Upper lobe of left lung (tissue), 4 donors: ENCODE measurements at regions not wholly inside any gene's neighbourhood (a gene's known extent, or its start where the extent isn't known, plus 50 kb on each side); places are given as distances from the start of the nearest gene placed in this dataset.

Source experiments
- CTCF ChIP-seq, 6 experiments: fragments of 450-650 bp in 4 of 6; fragments of 200-600 bp in 2 of 6; sonication (generic) in 2 of 6; IDR thresholded peaks; one replicate each; pipeline ENCODE4 v1.5.1; 2016 to 2019; ENCODE audit warnings: antibody characterized with exemption in 6 of 6
- POLR2A ChIP-seq, 4 donors: fragments of 450-650 bp; IDR thresholded peaks; one replicate each; pipeline ENCODE4 v1.5.1; 2016 to 2017; ENCODE audit warnings: antibody characterized with exemption in 4 of 4, mild to moderate bottlenecking in 2 of 4
- POLR2AphosphoS5 ChIP-seq, 2 donors: sonication (generic); formaldehyde crosslinking; IDR thresholded peaks; one replicate each; pipeline ENCODE4 v1.5.1; 2017; ENCODE audit warnings: antibody characterized with exemption in 2 of 2

- no peak for TF ChIP-seq POLR2A (IDR thresholded peaks at IDR 0.05)
- no peak for TF ChIP-seq CTCF (IDR thresholded peaks at IDR 0.05)
- TF ChIP-seq POLR2AphosphoS5 (IDR thresholded peaks at IDR 0.05), result no peak
Measured at GRCh38 chr4:162322054-162322453, 158.3 kb upstream of the FSTL5 start.
